HL-60 (cell line): ENCODE measurements at regions not wholly inside any gene's neighbourhood (a gene's known extent, or its start where the extent isn't known, plus 50 kb on each side); places are given as distances from the start of the nearest gene placed in this dataset.

Experiments
- DNase-seq, 2 experiments: peaks; one replicate each; pipeline ENCODE4 v3.0.0-alpha.2; 2010 to 2020; ENCODE audit warnings: low read depth in 1 of 2, low spot score in 1 of 2
- H3K27ac ChIP-seq: fragments of 250-450 bp; sonication (Bioruptor Pico); replicated peaks from 2 replicates; pipeline ENCODE4 v1.5.1; 2020; ENCODE audit warnings: mild to moderate bottlenecking, moderate library complexity
- H3K27me3 ChIP-seq: fragments of 250-450 bp; sonication (Bioruptor Pico); 2 replicates; pipeline ENCODE4 v1.5.1; 2021; ENCODE audit warnings: mild to moderate bottlenecking, moderate library complexity; ENCODE audit not compliant: insufficient read depth, poor library complexity, severe bottlenecking
- H3K4me3 ChIP-seq: replicated peaks from 2 replicates; pipeline ENCODE4 v1.5.1; 2011; ENCODE audit warnings: mild to moderate bottlenecking, control low read depth, low read length; ENCODE audit not compliant: insufficient read depth
- GABPA ChIP-seq: IDR thresholded peaks from 2 replicates; pipeline ENCODE4 v1.6.1; 2012; ENCODE audit warnings: low read depth
- POLR2AphosphoS5 ChIP-seq: IDR thresholded peaks from 2 replicates; pipeline ENCODE4 v1.6.1; 2012; ENCODE audit warnings: low read depth
- SPI1 ChIP-seq: IDR thresholded peaks from 2 replicates; pipeline ENCODE4 v1.6.1; 2012; ENCODE audit warnings: low read depth, mild to moderate bottlenecking, borderline replicate concordance
- TF ChIP-seq, protein P1 (sequence below): IDR thresholded peaks from one replicate; pipeline ENCODE4 v1.5.1; 2011; ENCODE audit warnings: low read length, control low read depth, inconsistent platforms; ENCODE audit not compliant: insufficient read depth
- TF ChIP-seq, protein P2 (sequence below): IDR thresholded peaks from 2 replicates; pipeline ENCODE4 v1.6.1; 2012; ENCODE audit warnings: low read depth; ENCODE audit not compliant: insufficient replicate concordance

DNA sequence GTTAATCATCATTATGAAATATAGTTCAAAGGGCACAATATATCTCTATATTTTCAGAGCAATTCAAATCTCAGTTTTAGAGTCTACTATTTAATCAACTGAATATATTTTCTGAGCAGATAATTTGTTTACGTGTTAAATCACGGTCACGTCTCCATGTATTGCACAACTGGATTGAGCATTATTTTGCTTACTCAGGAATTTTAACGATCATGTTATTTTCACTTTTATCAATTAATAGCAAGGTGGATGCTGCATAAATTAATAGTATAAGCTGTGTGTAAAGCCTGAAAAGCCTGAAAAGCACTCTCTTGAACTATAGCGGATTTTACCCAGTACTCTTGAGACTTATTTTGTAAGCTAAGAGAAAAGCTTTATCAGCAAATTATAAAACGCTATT, 374.9 kb downstream of the MAGEB5 start:
- no peak overlapping the region for H3K4me3 ChIP-seq
- no peak for DNase-seq
- H3K27me3 ChIP-seq = no peaks in the 10 kb centered on the region
- H3K27ac ChIP-seq = no peak overlapping the region
- TF ChIP-seq POLR2AphosphoS5 (no peak), SPI1 (no peak)
- TF ChIP-seq, protein P1, sequence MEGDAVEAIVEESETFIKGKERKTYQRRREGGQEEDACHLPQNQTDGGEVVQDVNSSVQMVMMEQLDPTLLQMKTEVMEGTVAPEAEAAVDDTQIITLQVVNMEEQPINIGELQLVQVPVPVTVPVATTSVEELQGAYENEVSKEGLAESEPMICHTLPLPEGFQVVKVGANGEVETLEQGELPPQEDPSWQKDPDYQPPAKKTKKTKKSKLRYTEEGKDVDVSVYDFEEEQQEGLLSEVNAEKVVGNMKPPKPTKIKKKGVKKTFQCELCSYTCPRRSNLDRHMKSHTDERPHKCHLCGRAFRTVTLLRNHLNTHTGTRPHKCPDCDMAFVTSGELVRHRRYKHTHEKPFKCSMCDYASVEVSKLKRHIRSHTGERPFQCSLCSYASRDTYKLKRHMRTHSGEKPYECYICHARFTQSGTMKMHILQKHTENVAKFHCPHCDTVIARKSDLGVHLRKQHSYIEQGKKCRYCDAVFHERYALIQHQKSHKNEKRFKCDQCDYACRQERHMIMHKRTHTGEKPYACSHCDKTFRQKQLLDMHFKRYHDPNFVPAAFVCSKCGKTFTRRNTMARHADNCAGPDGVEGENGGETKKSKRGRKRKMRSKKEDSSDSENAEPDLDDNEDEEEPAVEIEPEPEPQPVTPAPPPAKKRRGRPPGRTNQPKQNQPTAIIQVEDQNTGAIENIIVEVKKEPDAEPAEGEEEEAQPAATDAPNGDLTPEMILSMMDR = no peak
- TF ChIP-seq, protein P2, sequence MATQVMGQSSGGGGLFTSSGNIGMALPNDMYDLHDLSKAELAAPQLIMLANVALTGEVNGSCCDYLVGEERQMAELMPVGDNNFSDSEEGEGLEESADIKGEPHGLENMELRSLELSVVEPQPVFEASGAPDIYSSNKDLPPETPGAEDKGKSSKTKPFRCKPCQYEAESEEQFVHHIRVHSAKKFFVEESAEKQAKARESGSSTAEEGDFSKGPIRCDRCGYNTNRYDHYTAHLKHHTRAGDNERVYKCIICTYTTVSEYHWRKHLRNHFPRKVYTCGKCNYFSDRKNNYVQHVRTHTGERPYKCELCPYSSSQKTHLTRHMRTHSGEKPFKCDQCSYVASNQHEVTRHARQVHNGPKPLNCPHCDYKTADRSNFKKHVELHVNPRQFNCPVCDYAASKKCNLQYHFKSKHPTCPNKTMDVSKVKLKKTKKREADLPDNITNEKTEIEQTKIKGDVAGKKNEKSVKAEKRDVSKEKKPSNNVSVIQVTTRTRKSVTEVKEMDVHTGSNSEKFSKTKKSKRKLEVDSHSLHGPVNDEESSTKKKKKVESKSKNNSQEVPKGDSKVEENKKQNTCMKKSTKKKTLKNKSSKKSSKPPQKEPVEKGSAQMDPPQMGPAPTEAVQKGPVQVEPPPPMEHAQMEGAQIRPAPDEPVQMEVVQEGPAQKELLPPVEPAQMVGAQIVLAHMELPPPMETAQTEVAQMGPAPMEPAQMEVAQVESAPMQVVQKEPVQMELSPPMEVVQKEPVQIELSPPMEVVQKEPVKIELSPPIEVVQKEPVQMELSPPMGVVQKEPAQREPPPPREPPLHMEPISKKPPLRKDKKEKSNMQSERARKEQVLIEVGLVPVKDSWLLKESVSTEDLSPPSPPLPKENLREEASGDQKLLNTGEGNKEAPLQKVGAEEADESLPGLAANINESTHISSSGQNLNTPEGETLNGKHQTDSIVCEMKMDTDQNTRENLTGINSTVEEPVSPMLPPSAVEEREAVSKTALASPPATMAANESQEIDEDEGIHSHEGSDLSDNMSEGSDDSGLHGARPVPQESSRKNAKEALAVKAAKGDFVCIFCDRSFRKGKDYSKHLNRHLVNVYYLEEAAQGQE = no peak

DNA sequence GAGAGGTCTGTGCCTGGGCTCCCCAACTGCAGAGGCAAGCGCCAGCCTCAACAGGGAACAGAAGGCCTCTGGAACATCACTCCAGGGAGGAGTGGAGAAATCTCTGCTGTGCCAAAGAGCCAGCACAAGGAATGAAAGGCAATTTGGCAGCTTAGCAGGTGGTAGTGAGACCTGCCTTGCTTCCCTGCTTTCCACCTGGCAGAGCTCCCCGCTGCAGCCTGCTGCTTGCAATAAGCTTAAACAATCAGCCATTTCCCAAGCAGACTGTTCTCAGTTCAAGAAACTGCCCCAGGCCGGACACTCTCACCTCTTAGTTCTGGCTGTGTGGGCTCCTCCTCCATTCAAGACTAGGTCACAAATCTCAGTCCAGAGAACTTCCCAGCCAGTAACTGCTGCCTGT, 370.6 kb downstream of the MAGEB5 start:
- Histone ChIP-seq H3K4me3 (no peak overlapping the region), H3K27ac (no peak overlapping the region), H3K27me3 (no peaks in the 10 kb centered on the region)
- DNase-seq = no peak
- TF ChIP-seq, protein P1 = no peak
- no peak for TF ChIP-seq POLR2AphosphoS5

DNA sequence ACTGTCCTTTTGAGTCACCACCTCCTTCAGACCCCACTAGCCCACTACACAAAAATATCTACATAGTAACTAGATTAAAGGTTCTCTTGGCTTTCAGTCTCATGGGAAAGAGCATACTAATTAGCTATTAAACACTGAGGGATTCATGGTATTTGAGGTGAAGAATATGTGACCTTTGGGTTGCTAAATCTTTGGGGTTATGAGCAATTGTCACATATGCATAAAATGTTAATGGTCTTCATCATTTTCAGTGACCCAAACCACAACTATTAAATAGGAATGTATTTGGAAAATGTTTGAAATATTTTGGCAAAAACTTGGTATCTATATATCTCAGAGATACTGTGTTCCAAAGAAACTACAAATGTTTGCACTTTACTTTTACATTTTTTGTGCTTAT, 365.1 kb downstream of the MAGEB5 start:
- no peak overlapping the region for H3K4me3 ChIP-seq
- DNase-seq = no peak
- H3K27ac ChIP-seq = no peak overlapping the region
- no peaks in the 10 kb centered on the region for H3K27me3 ChIP-seq
- TF ChIP-seq POLR2AphosphoS5 (no peak), GABPA (no peak)
- TF ChIP-seq, protein P2 = no peak

DNA sequence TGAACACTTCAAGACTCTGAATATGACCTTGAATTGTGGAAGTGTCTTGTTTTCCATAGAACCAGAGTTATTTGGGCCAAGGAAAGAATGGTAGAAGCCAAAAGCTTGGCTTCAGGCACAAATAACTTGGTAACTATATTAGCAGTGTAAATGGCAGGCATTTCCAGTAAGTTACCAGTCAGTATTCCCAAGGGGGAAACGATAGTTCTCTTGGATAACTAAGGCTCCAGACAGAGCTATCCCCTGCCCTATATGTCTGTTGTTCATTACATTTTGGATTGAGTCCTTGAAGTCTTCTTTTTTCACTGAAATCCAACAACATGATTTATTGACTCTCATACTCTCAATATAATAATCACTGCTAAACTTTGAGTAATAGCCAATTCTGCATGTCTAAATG, 364.1 kb downstream of the MAGEB5 start:
- Histone ChIP-seq H3K27ac (no peak overlapping the region), H3K4me3 (no peak overlapping the region), H3K27me3 (no peaks in the 10 kb centered on the region)
- no peak for DNase-seq
- TF ChIP-seq GABPA = no peak
- TF ChIP-seq, protein P2 = no peak
- TF ChIP-seq, protein P1 = no peak
- no peak for TF ChIP-seq SPI1
- TF ChIP-seq POLR2AphosphoS5 = no peak
